Sciatic nerve (tissue), 2 donors: ENCODE measurements at regions not wholly inside any gene's neighbourhood (a gene's known extent, or its start where the extent isn't known, plus 50 kb on each side); places are given as distances from the start of the nearest gene placed in this dataset.

Experiments used
- ATAC-seq: fragments of 200-7000 bp; cut with Tn5 transposase; one replicate; pipeline ENCODE4 v1.9.1; 2020; ENCODE audit warnings: mild to moderate bottlenecking, moderate library complexity
- DNase-seq: peaks from one replicate; pipeline ENCODE4 v3.0.0-alpha.2; 2020; ENCODE audit warnings: low spot score
- intact Hi-C: fragments of 100-400 bp; cut with DNase I; formaldehyde crosslinking; loops from one replicate; pipeline ENCODE4 v1.14.2; 2022
- donor health status: DM: no; HTN: no; CAD: no.
- donor health status: DM: no; HTN: no; CAD: no.

GRCh38 chr2:4828682-4829374 lies 863.4 kb upstream of the SOX11 start:
- ATAC-seq (no peak), DNase-seq (no peak)
- intact Hi-C loops, result no loop called here

GRCh38 chr2:4831751-4832150 lies 860.4 kb upstream of the SOX11 start:
- DNase-seq (no peak), ATAC-seq (no peak)
- intact Hi-C loops, result no loop called here

GRCh38 chr2:4832642-4833041 lies 859.5 kb upstream of the SOX11 start:
- ATAC-seq (no peak), DNase-seq (no peak)
- intact Hi-C loops, result no loop called here

GRCh38 chr2:4838626-4839025 lies 853.6 kb upstream of the SOX11 start:
- ATAC-seq (no peak), DNase-seq (no peak)
- intact Hi-C loops, result loop anchor here (1.0 kb wide), 1 partner anchor 23 kb away; no protein-coding TSS in a partner anchor

- no peak for ATAC-seq
- intact Hi-C loops, result no loop called here
- no peak for DNase-seq
Measured at GRCh38 chr2:4840791-4841190, 851.4 kb upstream of the SOX11 start.

GRCh38 chr2:4844881-4845280 lies 847.3 kb upstream of the SOX11 start:
- intact Hi-C loops, result no loop called here
- DNase-seq, result no peak
- no peak for ATAC-seq

GRCh38 chr2:4862031-4862430 lies 830.2 kb upstream of the SOX11 start:
- no peak for ATAC-seq
- DNase-seq, result no peak
- intact Hi-C loops, result no loop called here

- ATAC-seq (no peak), DNase-seq (no peak)
- intact Hi-C loops, result no loop called here
Measured at GRCh38 chr2:4866198-4866597, 826.0 kb upstream of the SOX11 start.

- no peak for ATAC-seq
- intact Hi-C loops, result no loop called here
- no peak for DNase-seq
Measured at GRCh38 chr2:4868466-4868865, 823.7 kb upstream of the SOX11 start.

- intact Hi-C loops, result no loop called here
- no peak for DNase-seq
- ATAC-seq, result no peak
Measured at GRCh38 chr2:4869154-4869553, 823.0 kb upstream of the SOX11 start.

- ATAC-seq (no peak), DNase-seq (no peak)
- intact Hi-C loops, result no loop called here
Measured at GRCh38 chr2:4873364-4873763, 818.8 kb upstream of the SOX11 start.

GRCh38 chr2:4873876-4874593 lies 818.1 kb upstream of the SOX11 start:
- ATAC-seq, result no peak
- intact Hi-C loops, result no loop called here
- no peak for DNase-seq

- ATAC-seq, result no peak
- intact Hi-C loops, result no loop called here
Measured at GRCh38 chr2:4882421-4882820, 809.8 kb upstream of the SOX11 start.

GRCh38 chr2:4882941-4883340 lies 809.2 kb upstream of the SOX11 start:
- ATAC-seq (no peak), DNase-seq (no peak)
- intact Hi-C loops, result no loop called here

More at GRCh38 chr2:4882421-4882820, 809.8 kb upstream of the SOX11 start:
- DNase-seq, result no peak

- no peak for ATAC-seq
- no peak for DNase-seq
- intact Hi-C loops, result no loop called here
Measured at GRCh38 chr2:4883375-4883774, 808.8 kb upstream of the SOX11 start.

GRCh38 chr2:4884117-4884571 lies 808.0 kb upstream of the SOX11 start:
- DNase-seq (no peak), ATAC-seq (no peak)
- intact Hi-C loops, result no loop called here

GRCh38 chr2:4891394-4891793 lies 800.8 kb upstream of the SOX11 start:
- DNase-seq, result no peak
- no peak for ATAC-seq
- intact Hi-C loops, result no loop called here

- DNase-seq, result no peak
- no peak for ATAC-seq
- intact Hi-C loops, result no loop called here
Measured at GRCh38 chr2:4895371-4895770, 796.8 kb upstream of the SOX11 start.

GRCh38 chr2:4898706-4899105 lies 793.5 kb upstream of the SOX11 start:
- DNase-seq (no peak), ATAC-seq (no peak)
- intact Hi-C loops, result no loop called here

GRCh38 chr2:4900242-4900641 lies 791.9 kb upstream of the SOX11 start:
- no peak for ATAC-seq
- intact Hi-C loops, result no loop called here
- no peak for DNase-seq
